Endothelial cell (in vitro differentiated cells): ENCODE measurements at regions not wholly inside any gene's neighbourhood (a gene's known extent, or its start where the extent isn't known, plus 50 kb on each side); places are given as distances from the start of the nearest gene placed in this dataset.

Experiments used
- DNase-seq: peaks from one replicate; pipeline ENCODE4 v3.0.0; 2021; ENCODE audit warnings: low spot score
- H3K27ac Mint-ChIP-seq: one replicate; pipeline ENCODE4 v1.8.0; 2021; ENCODE audit warnings: mixed read lengths, inconsistent platforms; ENCODE audit not compliant: unreplicated experiment
- H3K27me3 Mint-ChIP-seq: one replicate; pipeline ENCODE4 v1.8.0; 2021; ENCODE audit warnings: mild to moderate bottlenecking, moderate library complexity, mixed read lengths, inconsistent platforms; ENCODE audit not compliant: unreplicated experiment
- H3K36me3 Mint-ChIP-seq: one replicate; pipeline ENCODE4 v1.8.0; 2021; ENCODE audit warnings: mild to moderate bottlenecking, low read depth, mixed read lengths, inconsistent platforms; ENCODE audit not compliant: unreplicated experiment
- H3K4me1 Mint-ChIP-seq: one replicate; pipeline ENCODE4 v1.8.0; 2021; ENCODE audit warnings: mild to moderate bottlenecking, mixed read lengths, inconsistent platforms; ENCODE audit not compliant: unreplicated experiment
- H3K4me3 Mint-ChIP-seq: one replicate; pipeline ENCODE4 v1.8.0; 2021; ENCODE audit warnings: mild to moderate bottlenecking, mixed read lengths, inconsistent platforms; ENCODE audit not compliant: unreplicated experiment
- H3K9me3 Mint-ChIP-seq: one replicate; pipeline ENCODE4 v1.8.0; 2021; ENCODE audit warnings: mixed read lengths, inconsistent platforms; ENCODE audit not compliant: unreplicated experiment
- TF ChIP-seq, protein P1 (sequence below): fragments of 200-600 bp; sonication (generic); IDR thresholded peaks from one replicate; pipeline ENCODE4 v1.5.0; 2021; ENCODE audit warnings: antibody characterized with exemption; ENCODE audit not compliant: unreplicated experiment

DNA sequence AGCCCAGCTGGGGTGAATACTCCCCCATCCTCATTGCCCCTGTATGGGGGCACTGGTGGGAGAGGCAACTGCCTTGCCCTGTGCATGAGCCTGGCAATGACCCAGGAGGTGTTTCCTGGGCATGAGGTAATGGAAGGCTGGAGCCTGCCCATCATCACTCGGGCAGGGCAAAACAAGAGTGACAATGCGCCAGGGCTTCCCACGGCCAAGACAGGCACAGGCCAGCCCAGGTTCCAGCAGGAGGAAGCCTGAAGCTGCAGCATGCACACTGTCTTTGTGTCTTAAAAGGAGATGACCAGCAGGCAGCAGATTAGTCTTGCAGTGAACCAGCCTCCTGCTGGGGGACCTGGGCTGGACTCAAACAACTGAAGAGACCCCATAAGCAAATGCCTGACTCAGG lies 92.2 kb upstream of the SMIM23 start:
- Mint-ChIP-seq H3K27ac (no peak overlapping the region), H3K27me3 (peaks cover 7% of the 10 kb centered on the region)
- TF ChIP-seq, protein P1, sequence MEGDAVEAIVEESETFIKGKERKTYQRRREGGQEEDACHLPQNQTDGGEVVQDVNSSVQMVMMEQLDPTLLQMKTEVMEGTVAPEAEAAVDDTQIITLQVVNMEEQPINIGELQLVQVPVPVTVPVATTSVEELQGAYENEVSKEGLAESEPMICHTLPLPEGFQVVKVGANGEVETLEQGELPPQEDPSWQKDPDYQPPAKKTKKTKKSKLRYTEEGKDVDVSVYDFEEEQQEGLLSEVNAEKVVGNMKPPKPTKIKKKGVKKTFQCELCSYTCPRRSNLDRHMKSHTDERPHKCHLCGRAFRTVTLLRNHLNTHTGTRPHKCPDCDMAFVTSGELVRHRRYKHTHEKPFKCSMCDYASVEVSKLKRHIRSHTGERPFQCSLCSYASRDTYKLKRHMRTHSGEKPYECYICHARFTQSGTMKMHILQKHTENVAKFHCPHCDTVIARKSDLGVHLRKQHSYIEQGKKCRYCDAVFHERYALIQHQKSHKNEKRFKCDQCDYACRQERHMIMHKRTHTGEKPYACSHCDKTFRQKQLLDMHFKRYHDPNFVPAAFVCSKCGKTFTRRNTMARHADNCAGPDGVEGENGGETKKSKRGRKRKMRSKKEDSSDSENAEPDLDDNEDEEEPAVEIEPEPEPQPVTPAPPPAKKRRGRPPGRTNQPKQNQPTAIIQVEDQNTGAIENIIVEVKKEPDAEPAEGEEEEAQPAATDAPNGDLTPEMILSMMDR = no peak

DNA sequence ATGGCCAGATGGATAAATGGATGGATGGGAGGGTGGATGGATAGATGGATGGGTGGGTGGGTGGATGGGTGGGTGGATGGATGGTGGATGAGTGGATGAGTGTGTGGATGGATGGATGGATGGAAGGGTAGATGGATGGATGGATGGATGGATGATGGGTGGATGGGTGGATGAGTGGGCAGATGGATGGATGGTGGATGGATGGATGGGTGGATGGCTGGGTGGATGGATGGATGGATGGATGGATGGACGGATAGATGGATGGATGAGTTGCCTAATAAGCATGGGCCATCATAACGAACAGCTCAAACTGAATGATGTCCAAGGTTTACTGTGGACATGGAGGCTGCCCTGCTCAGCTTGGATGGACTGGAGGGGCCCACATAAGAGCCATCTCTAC lies 89.8 kb upstream of the SMIM23 start:
- DNase-seq = no peak
- H3K27me3 Mint-ChIP-seq = peaks cover 7% of the 10 kb centered on the region
- H3K4me3 Mint-ChIP-seq = no peak overlapping the region
- no peaks in the 10 kb centered on the region for H3K4me1 Mint-ChIP-seq
- TF ChIP-seq, protein P1 = no peak
- no peak overlapping the region for H3K27ac Mint-ChIP-seq
- no peaks in the 10 kb centered on the region for H3K9me3 Mint-ChIP-seq
- no peaks in the 10 kb centered on the region for H3K36me3 Mint-ChIP-seq

More for the DNA sequence above, 92.2 kb upstream of the SMIM23 start:
- peaks cover 5% of the 10 kb centered on the region for H3K4me1 Mint-ChIP-seq
- H3K36me3 Mint-ChIP-seq = no peaks in the 10 kb centered on the region
- H3K4me3 Mint-ChIP-seq = no peak overlapping the region
- no peak for DNase-seq
- H3K9me3 Mint-ChIP-seq = no peaks in the 10 kb centered on the region

DNA sequence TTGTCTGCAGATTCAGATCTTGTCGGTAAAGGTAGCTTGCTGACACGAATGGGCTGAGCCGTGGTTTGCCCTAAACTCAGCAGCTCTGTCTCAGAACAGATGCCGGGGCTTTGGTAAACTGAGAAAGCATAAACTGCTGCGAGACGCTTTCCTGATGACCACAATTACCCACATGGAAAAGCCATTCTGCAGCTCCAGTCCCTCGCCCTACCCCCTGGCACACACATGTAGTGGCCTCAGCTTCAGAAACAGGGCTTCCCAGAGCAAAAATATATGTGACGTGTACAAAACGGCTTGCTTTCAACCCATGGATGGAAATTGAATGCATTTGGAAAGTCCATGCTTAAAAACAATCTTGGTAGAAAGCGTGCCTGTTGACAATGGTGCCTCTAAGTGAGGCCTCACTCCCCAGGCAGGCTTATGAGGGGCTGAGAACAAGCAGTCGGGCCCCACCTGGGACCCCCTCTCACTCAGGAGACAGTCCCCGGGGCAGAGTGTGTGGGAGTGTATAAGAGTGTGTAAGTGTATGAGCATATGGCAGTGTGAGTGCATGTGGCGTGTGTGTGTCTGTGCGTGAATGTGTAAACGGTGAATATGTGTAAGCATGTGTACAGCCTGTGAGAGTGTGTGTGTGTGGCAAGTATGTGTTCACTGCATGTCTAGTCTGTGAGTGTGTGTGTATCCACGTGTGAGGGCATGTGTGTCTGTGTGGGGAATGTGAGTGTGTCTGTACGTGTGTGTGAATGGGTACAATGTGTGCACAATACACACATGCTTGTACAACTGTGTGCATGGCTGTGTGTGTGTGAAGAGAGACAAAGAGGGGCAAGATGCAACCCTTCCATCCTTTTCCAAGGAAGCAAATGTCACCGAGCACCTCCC lies 88.2 kb upstream of the SMIM23 start:
- Mint-ChIP-seq H3K4me3 (no peak overlapping the region), H3K27me3 (peaks cover 8% of the 10 kb centered on the region), H3K9me3 (no peaks in the 10 kb centered on the region), H3K27ac (no peak overlapping the region), H3K4me1 (no peaks in the 10 kb centered on the region), H3K36me3 (no peaks in the 10 kb centered on the region)
- TF ChIP-seq, protein P1 = no peak
- DNase-seq = no peak

DNA sequence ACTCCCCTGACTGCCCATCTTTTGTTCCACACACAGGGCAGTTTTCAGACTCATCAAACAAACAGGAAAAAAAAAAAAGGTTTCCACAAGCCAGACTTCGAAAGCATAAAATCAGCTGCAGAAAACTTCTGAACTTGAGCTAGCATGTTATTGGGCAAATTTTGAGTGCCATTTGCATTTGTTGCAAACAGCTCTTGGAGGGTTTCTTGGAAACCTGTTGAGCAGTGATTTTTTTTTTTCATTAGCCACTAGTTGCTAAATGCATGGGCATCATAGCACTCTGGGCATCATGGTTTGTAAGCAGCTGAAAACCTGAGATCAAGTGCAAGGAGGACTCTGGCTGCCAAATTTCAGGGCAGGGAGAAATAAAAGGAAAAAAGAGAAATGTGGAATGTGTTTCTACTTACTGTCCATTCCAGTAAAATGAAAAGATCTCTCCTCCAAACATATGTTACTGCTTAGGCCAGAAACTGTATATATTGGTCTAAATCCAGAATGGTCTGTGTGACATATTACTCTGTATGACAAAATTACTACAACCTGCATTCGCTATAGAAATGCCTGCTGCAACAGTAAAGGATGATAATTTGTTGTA lies 85.2 kb upstream of the SMIM23 start:
- no peaks in the 10 kb centered on the region for H3K9me3 Mint-ChIP-seq
- no peak for DNase-seq
- TF ChIP-seq, protein P1 = no peak
- H3K4me1 Mint-ChIP-seq = peaks cover 2% of the 10 kb centered on the region
- H3K36me3 Mint-ChIP-seq = no peaks in the 10 kb centered on the region
- H3K4me3 Mint-ChIP-seq = no peak overlapping the region
- no peak overlapping the region for H3K27ac Mint-ChIP-seq
- H3K27me3 Mint-ChIP-seq = peaks cover 5% of the 10 kb centered on the region

DNA sequence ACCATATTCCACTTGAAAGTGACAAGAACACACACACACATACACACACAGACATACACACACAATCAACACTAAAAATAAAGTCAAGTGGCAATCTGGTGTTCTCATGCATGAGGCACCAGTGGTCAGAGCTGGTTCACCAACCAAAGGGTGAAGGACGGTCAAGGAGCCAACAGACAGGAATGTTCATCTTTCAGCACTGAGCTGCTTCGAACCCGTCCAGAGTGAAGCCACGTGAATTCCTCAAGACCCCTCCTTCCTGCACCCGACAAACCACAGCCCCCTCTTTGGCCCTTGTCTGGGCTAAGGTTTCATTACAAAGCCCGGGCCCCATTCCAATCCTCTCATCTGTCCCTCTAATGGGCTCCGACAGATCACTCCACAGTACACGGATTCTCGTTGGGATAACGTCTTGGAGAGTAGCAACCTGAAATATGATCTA lies 84.5 kb upstream of the SMIM23 start:
- no peak for DNase-seq
- peaks cover 2% of the 10 kb centered on the region for H3K4me1 Mint-ChIP-seq
- TF ChIP-seq, protein P1 = no peak
- no peaks in the 10 kb centered on the region for H3K9me3 Mint-ChIP-seq
- no peak overlapping the region for H3K27ac Mint-ChIP-seq
- peaks cover 2% of the 10 kb centered on the region for H3K27me3 Mint-ChIP-seq
- H3K36me3 Mint-ChIP-seq = no peaks in the 10 kb centered on the region
- no peak overlapping the region for H3K4me3 Mint-ChIP-seq
